ENCODE measurements at regions not wholly inside any gene's neighbourhood (a gene's known extent, or its start where the extent isn't known, plus 50 kb on each side); places are given as distances from the start of the nearest gene placed in this dataset.

DNA sequence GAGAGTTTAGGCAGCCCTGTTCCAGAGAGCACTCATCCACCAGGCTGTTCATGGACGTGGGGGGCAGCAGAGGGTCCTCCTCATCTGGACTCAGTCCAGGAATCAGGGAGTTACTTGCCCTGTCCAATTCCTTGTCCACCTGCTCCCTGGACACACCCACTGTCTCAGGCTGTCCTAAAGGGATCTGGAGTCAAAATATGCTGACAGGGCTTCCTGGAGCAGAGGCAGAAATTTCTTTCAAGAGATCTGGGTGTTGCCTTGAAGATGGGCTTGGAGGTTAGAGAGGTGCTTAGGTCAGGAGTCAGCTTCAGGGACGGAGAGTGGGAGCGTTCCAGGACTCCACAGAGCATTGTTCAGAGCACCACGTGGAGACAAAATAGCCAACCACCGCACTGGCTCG, 65.8 kb upstream of the SHISA2 start:
- Histone ChIP-seq H3K9me3 (ENCODE audit: control insufficient read depth in 4 of 4, low read length in 3 of 4) (no peaks in the 10 kb centered on the region), H3K4me3 (ENCODE audit: low read depth in 1 of 3, low read length in 3 of 3) (no peak overlapping the region), H3K36me3 (ENCODE audit: control insufficient read depth in 4 of 4, insufficient read depth in 3 of 4, low read depth in 1 of 4, low read length in 3 of 4) (no peaks in the 10 kb centered on the region), H3K4me1 (ENCODE audit: control insufficient read depth in 4 of 4, insufficient read depth in 4 of 4, low read length in 3 of 4) (no peaks in the 10 kb centered on the region), H3K9ac (ENCODE audit: low read depth in 1 of 2, low read length in 2 of 2) (no peak overlapping the region), H3K27ac (ENCODE audit: low read depth in 1 of 2, low read length in 2 of 2) (no peak overlapping the region), H3K27me3 (ENCODE audit: control insufficient read depth in 4 of 4, insufficient read depth in 4 of 4, low read length in 3 of 4) (peaks cover 0 to 2% (median 0%) of the 10 kb centered on the region in 4 donors)
- 71% methylated on average over 6 of the region's 6 CpGs for WGBS
- no peak for TF ChIP-seq RAD21 (IDR thresholded peaks at IDR 0.05)
- TF ChIP-seq TAF1 (conservative IDR thresholded peaks at IDR 0.05) = no peak
- TF ChIP-seq NR2F2 (IDR thresholded peaks at IDR 0.05) = no peak
- TF ChIP-seq, protein P1, sequence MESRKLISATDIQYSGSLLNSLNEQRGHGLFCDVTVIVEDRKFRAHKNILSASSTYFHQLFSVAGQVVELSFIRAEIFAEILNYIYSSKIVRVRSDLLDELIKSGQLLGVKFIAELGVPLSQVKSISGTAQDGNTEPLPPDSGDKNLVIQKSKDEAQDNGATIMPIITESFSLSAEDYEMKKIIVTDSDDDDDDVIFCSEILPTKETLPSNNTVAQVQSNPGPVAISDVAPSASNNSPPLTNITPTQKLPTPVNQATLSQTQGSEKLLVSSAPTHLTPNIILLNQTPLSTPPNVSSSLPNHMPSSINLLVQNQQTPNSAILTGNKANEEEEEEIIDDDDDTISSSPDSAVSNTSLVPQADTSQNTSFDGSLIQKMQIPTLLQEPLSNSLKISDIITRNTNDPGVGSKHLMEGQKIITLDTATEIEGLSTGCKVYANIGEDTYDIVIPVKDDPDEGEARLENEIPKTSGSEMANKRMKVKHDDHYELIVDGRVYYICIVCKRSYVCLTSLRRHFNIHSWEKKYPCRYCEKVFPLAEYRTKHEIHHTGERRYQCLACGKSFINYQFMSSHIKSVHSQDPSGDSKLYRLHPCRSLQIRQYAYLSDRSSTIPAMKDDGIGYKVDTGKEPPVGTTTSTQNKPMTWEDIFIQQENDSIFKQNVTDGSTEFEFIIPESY (IDR thresholded peaks at IDR 0.05) = no peak
- TF ChIP-seq FOXA2 (IDR thresholded peaks at IDR 0.05) = no peak
- no peak for TF ChIP-seq HNF4G (IDR thresholded peaks at IDR 0.05)
- TF ChIP-seq JUND (IDR thresholded peaks at IDR 0.05) = no peak
- no peak for TF ChIP-seq ATF3 (IDR thresholded peaks at IDR 0.05)
- TF ChIP-seq, protein P2, sequence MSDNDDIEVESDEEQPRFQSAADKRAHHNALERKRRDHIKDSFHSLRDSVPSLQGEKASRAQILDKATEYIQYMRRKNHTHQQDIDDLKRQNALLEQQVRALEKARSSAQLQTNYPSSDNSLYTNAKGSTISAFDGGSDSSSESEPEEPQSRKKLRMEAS (IDR thresholded peaks at IDR 0.05) = no peak
- TF ChIP-seq, protein P3, sequence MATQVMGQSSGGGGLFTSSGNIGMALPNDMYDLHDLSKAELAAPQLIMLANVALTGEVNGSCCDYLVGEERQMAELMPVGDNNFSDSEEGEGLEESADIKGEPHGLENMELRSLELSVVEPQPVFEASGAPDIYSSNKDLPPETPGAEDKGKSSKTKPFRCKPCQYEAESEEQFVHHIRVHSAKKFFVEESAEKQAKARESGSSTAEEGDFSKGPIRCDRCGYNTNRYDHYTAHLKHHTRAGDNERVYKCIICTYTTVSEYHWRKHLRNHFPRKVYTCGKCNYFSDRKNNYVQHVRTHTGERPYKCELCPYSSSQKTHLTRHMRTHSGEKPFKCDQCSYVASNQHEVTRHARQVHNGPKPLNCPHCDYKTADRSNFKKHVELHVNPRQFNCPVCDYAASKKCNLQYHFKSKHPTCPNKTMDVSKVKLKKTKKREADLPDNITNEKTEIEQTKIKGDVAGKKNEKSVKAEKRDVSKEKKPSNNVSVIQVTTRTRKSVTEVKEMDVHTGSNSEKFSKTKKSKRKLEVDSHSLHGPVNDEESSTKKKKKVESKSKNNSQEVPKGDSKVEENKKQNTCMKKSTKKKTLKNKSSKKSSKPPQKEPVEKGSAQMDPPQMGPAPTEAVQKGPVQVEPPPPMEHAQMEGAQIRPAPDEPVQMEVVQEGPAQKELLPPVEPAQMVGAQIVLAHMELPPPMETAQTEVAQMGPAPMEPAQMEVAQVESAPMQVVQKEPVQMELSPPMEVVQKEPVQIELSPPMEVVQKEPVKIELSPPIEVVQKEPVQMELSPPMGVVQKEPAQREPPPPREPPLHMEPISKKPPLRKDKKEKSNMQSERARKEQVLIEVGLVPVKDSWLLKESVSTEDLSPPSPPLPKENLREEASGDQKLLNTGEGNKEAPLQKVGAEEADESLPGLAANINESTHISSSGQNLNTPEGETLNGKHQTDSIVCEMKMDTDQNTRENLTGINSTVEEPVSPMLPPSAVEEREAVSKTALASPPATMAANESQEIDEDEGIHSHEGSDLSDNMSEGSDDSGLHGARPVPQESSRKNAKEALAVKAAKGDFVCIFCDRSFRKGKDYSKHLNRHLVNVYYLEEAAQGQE (IDR thresholded peaks at IDR 0.05) = no peak
- TF ChIP-seq HNF4A (conservative IDR thresholded peaks at IDR 0.05) = no peak
- TF ChIP-seq RXRA (IDR thresholded peaks at IDR 0.05) = no peak
- TF ChIP-seq FOXA1 (IDR thresholded peaks at IDR 0.05) = no peak
- TF ChIP-seq GABPA (IDR thresholded peaks at IDR 0.05 in 1 of 2, conservative IDR thresholded peaks at IDR 0.05 in 1 of 2) = no peak
- no peak for TF ChIP-seq CTCF (IDR thresholded peaks at IDR 0.05; ENCODE audit: low read depth, low read length, missing input control)
- TF ChIP-seq EGR1 (IDR thresholded peaks at IDR 0.05; ENCODE audit: low read depth in 2 of 2) = no peak
- no peak for TF ChIP-seq YY1 (IDR thresholded peaks at IDR 0.05)
- TF ChIP-seq SP1 (IDR thresholded peaks at IDR 0.05) = no peak
- DNase-seq (ENCODE audit: low spot score) = no peak

Measured in liver (tissue), 8 donors.